ENCODE measurements at regions not wholly inside any gene's neighbourhood (a gene's known extent, or its start where the extent isn't known, plus 50 kb on each side); places are given as distances from the start of the nearest gene placed in this dataset.

DNA sequence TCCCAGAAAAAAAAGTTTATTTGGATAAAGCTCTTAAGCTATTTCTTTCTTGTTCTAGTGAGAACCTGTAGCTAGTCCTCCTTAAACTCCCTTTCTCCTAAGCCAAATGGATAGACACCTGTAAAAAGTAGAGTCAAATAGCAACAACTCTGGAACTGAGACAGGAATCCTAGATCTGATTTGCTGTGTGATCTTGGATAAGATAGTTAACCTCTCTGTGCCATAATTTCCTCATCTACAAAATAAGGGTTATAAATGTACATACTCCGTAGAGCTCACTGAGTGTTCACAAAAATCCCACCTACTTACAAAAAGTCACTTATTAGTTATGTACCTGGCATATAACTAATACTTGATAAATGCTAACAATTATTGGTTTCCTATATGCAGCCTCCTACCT, 270.3 kb downstream of the ABCC12 start:
- H3K4me3 Mint-ChIP-seq (ENCODE audit: unreplicated experiment): no peak overlapping the region
- TF ChIP-seq, protein P1, sequence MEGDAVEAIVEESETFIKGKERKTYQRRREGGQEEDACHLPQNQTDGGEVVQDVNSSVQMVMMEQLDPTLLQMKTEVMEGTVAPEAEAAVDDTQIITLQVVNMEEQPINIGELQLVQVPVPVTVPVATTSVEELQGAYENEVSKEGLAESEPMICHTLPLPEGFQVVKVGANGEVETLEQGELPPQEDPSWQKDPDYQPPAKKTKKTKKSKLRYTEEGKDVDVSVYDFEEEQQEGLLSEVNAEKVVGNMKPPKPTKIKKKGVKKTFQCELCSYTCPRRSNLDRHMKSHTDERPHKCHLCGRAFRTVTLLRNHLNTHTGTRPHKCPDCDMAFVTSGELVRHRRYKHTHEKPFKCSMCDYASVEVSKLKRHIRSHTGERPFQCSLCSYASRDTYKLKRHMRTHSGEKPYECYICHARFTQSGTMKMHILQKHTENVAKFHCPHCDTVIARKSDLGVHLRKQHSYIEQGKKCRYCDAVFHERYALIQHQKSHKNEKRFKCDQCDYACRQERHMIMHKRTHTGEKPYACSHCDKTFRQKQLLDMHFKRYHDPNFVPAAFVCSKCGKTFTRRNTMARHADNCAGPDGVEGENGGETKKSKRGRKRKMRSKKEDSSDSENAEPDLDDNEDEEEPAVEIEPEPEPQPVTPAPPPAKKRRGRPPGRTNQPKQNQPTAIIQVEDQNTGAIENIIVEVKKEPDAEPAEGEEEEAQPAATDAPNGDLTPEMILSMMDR (IDR thresholded peaks at IDR 0.05; ENCODE audit: partially characterized antibody, unreplicated experiment): no peak
- H3K4me1 Mint-ChIP-seq (ENCODE audit: low read depth, unreplicated experiment): peaks cover 9% of the 10 kb centered on the region
- no peak for DNase-seq
- peaks cover 3% of the 10 kb centered on the region for H3K9me3 Mint-ChIP-seq (ENCODE audit: unreplicated experiment)
- no peak overlapping the region for H3K27ac Mint-ChIP-seq (ENCODE audit: unreplicated experiment)
- no peaks in the 10 kb centered on the region for H3K36me3 Mint-ChIP-seq (ENCODE audit: unreplicated experiment)
- no peaks in the 10 kb centered on the region for H3K27me3 Mint-ChIP-seq (ENCODE audit: unreplicated experiment)

DNA sequence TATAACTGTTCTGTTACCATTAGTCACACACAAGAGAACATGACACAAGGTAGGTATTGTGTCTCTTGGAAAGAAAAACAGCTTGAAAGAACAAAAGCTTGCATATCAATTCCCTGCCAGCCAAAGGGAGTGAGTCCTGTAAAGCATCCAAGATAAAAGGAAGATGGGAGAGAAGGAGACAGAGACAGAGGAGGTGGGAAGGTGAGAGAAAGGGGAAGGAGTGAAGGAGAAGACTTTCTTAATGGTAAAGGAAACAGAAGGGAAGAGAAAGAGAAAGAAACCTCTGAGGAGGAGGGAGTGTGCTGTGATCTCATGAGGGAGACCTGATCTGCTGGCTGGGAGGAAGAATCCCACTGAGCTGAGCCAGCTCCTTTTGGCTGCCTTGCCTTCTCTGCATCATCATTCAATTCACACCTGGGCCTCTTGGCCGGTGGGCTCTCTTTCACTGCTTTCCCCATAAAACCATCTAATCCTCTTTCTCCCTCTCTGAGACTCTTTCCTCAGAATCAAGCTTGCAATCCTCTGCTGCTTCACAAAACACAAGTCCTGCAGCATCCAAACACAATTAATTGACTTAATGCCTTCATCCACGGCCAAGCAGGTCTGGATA, 271.6 kb downstream of the ABCC12 start:
- Mint-ChIP-seq H3K36me3 (ENCODE audit: unreplicated experiment) (no peaks in the 10 kb centered on the region), H3K4me1 (ENCODE audit: low read depth, unreplicated experiment) (peaks cover 9% of the 10 kb centered on the region), H3K9me3 (ENCODE audit: unreplicated experiment) (peaks cover 3% of the 10 kb centered on the region), H3K4me3 (ENCODE audit: unreplicated experiment) (no peak overlapping the region), H3K27ac (ENCODE audit: unreplicated experiment) (peak overlapping the region; percentile 28), H3K27me3 (ENCODE audit: unreplicated experiment) (no peaks in the 10 kb centered on the region)
- TF ChIP-seq, protein P1 (IDR thresholded peaks at IDR 0.05; ENCODE audit: partially characterized antibody, unreplicated experiment): no peak
- no peak for DNase-seq

DNA sequence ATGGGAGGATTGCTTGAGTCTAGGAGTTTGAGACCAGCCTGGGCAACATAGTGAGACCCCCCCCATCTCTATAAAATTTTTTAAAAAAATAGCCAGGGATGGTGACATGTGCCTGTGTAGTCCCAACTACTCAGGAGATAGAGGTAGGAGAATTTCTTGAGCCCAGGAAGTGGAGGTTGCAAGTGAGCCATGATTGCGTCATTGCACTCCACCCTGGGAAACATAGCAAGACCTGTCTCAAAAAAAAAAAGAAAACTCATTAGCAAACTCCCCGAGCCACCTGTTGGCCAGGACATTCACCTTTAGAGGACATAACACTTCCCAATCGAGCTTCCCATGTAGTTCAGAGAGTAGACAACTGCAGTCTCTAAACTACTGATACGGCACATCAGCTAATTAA, 274.2 kb downstream of the ABCC12 start:
- TF ChIP-seq, protein P1 (IDR thresholded peaks at IDR 0.05; ENCODE audit: partially characterized antibody, unreplicated experiment): no peak
- peaks cover 2% of the 10 kb centered on the region for H3K9me3 Mint-ChIP-seq (ENCODE audit: unreplicated experiment)
- H3K4me1 Mint-ChIP-seq (ENCODE audit: low read depth, unreplicated experiment): peaks cover 6% of the 10 kb centered on the region
- no peaks in the 10 kb centered on the region for H3K36me3 Mint-ChIP-seq (ENCODE audit: unreplicated experiment)
- H3K27ac Mint-ChIP-seq (ENCODE audit: unreplicated experiment): no peak overlapping the region
- no peak overlapping the region for H3K4me3 Mint-ChIP-seq (ENCODE audit: unreplicated experiment)
- H3K27me3 Mint-ChIP-seq (ENCODE audit: unreplicated experiment): no peaks in the 10 kb centered on the region
- DNase-seq: no peak

DNA sequence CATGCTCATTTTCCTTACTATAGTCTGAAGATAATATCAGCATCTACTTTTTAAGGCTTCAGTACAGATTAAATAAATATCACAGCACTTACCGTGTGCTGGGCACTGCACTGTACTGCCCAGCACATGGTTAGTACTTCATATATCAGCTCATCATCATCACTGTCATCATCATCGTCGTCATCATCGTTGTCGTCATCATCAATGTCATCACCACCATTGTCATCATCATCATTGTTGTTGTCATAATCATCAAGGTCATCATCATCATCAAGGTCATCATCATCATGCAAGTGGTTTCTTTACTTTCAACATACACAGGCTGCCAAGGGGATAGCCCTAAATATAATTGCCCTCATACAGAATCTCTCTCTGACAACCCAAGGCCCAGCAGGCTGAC, 275.1 kb downstream of the ABCC12 start:
- Mint-ChIP-seq H3K27me3 (ENCODE audit: unreplicated experiment) (no peaks in the 10 kb centered on the region), H3K36me3 (ENCODE audit: unreplicated experiment) (no peaks in the 10 kb centered on the region), H3K27ac (ENCODE audit: unreplicated experiment) (no peak overlapping the region), H3K9me3 (ENCODE audit: unreplicated experiment) (peaks cover 2% of the 10 kb centered on the region), H3K4me3 (ENCODE audit: unreplicated experiment) (no peak overlapping the region), H3K4me1 (ENCODE audit: low read depth, unreplicated experiment) (peaks cover 2% of the 10 kb centered on the region)
- DNase-seq: no peak
- TF ChIP-seq, protein P1 (IDR thresholded peaks at IDR 0.05; ENCODE audit: partially characterized antibody, unreplicated experiment): no peak

DNA sequence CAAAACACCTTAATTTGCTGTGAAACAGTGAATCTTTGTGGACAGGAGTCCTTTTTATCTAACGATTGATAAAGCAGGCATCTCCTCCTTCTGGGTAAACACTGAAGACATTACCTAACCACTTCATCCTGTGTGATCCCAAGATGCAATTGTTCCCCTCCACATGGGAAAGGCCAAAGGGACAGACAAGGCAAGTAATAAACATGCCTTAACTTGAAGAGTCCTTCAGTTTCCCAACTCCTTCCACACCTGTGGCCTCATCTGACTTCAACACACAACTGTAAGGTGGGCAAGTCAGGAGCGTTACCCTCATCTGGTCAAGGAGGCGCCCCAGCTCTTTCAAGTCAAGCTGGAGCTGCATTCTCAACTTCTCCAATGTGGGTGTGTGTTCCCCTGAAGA, 278.6 kb downstream of the ABCC12 start:
- Mint-ChIP-seq H3K4me1 (ENCODE audit: low read depth, unreplicated experiment) (no peaks in the 10 kb centered on the region), H3K27me3 (ENCODE audit: unreplicated experiment) (peaks cover 3% of the 10 kb centered on the region), H3K36me3 (ENCODE audit: unreplicated experiment) (no peaks in the 10 kb centered on the region), H3K9me3 (ENCODE audit: unreplicated experiment) (no peaks in the 10 kb centered on the region), H3K4me3 (ENCODE audit: unreplicated experiment) (no peak overlapping the region), H3K27ac (ENCODE audit: unreplicated experiment) (no peak overlapping the region)
- TF ChIP-seq, protein P1 (IDR thresholded peaks at IDR 0.05; ENCODE audit: partially characterized antibody, unreplicated experiment): no peak
- DNase-seq: no peak

Data from glutamatergic neuron (in vitro differentiated cells).